Liver (tissue), 8 donors: ENCODE measurements at regions not wholly inside any gene's neighbourhood (a gene's known extent, or its start where the extent isn't known, plus 50 kb on each side); places are given as distances from the start of the nearest gene placed in this dataset.

Experiments
- DNase-seq: peaks from one replicate; pipeline ENCODE4 v3.0.0-alpha.2; 2017; ENCODE audit warnings: low spot score
- H3K27ac ChIP-seq, 2 donors: one replicate each; pipeline ENCODE4 v1.7.0; 2013; ENCODE audit warnings: inconsistent platforms in 2 of 2, low read length in 2 of 2, control low read depth in 1 of 2, low read depth in 1 of 2, mild to moderate bottlenecking in 1 of 2
- H3K27me3 ChIP-seq, 4 donors: one replicate each; pipeline versions ENCODE4 v1.6.1 to v1.7.0; 2013; ENCODE audit warnings: low read length in 3 of 4, inconsistent platforms in 1 of 4, mild to moderate bottlenecking in 1 of 4, moderate library complexity in 1 of 4; ENCODE audit not compliant: control insufficient read depth in 4 of 4, insufficient read depth in 4 of 4
- H3K36me3 ChIP-seq, 4 donors: one replicate each; pipeline versions ENCODE4 v1.6.1 to v1.7.0; 2013; ENCODE audit warnings: low read length in 3 of 4, mild to moderate bottlenecking in 3 of 4, low read depth in 1 of 4, moderate library complexity in 1 of 4; ENCODE audit not compliant: control insufficient read depth in 4 of 4, insufficient read depth in 3 of 4
- H3K4me1 ChIP-seq, 4 donors: one replicate each; pipeline versions ENCODE4 v1.6.1 to v1.7.0; 2013; ENCODE audit warnings: low read length in 3 of 4, mild to moderate bottlenecking in 3 of 4, moderate library complexity in 1 of 4; ENCODE audit not compliant: control insufficient read depth in 4 of 4, insufficient read depth in 4 of 4
- H3K4me3 ChIP-seq, 3 donors: one replicate each; pipeline versions ENCODE4 v1.6.1 to v1.7.0; 2013; ENCODE audit warnings: low read length in 3 of 3, control low read depth in 1 of 3, low read depth in 1 of 3, mild to moderate bottlenecking in 1 of 3
- H3K9ac ChIP-seq, 2 donors: one replicate each; pipeline ENCODE4 v1.7.0; 2013; ENCODE audit warnings: low read length in 2 of 2, mild to moderate bottlenecking in 2 of 2, moderate library complexity in 2 of 2, control low read depth in 1 of 2, low read depth in 1 of 2
- H3K9me3 ChIP-seq, 4 donors: one replicate each; pipeline versions ENCODE4 v1.6.1 to v1.7.0; 2013; ENCODE audit warnings: low read length in 3 of 4; ENCODE audit not compliant: control insufficient read depth in 4 of 4
- EGR1 ChIP-seq, 2 donors: IDR thresholded peaks; 2 replicates each; pipeline ENCODE4 v1.6.1; 2016 to 2018; ENCODE audit warnings: antibody characterized with exemption in 2 of 2, low read depth in 2 of 2
- FOXA1 ChIP-seq: IDR thresholded peaks from 2 replicates; pipeline ENCODE4 v1.6.1; 2016; ENCODE audit warnings: antibody characterized with exemption
- FOXA2 ChIP-seq: IDR thresholded peaks from 2 replicates; pipeline ENCODE4 v1.6.1; 2016; ENCODE audit warnings: antibody characterized with exemption
- GABPA ChIP-seq, 2 donors: IDR thresholded peaks in 1 of 2; conservative IDR thresholded peaks in 1 of 2; 2 replicates each; pipeline ENCODE4 v1.6.1; 2016; ENCODE audit warnings: antibody characterized with exemption in 2 of 2, mild to moderate bottlenecking in 1 of 2, moderate library complexity in 1 of 2
- HNF4A ChIP-seq, 2 donors: conservative IDR thresholded peaks; 2 replicates each; pipeline ENCODE4 v1.6.1; 2016; ENCODE audit warnings: antibody characterized with exemption in 2 of 2, mild to moderate bottlenecking in 2 of 2
- HNF4G ChIP-seq: IDR thresholded peaks from 2 replicates; pipeline ENCODE4 v1.6.1; 2016; ENCODE audit warnings: antibody characterized with exemption
- JUND ChIP-seq, 2 donors: IDR thresholded peaks; 2 replicates each; pipeline ENCODE4 v1.6.1; 2016; ENCODE audit warnings: antibody characterized with exemption in 2 of 2
- RAD21 ChIP-seq, 2 donors: IDR thresholded peaks; 2 replicates each; pipeline ENCODE4 v1.6.1; 2016; ENCODE audit warnings: antibody characterized with exemption in 2 of 2, mild to moderate bottlenecking in 2 of 2
- RXRA ChIP-seq, 2 donors: IDR thresholded peaks; 2 replicates each; pipeline ENCODE4 v1.6.1; 2017 to 2018; ENCODE audit warnings: antibody characterized with exemption in 2 of 2, mild to moderate bottlenecking in 1 of 2
- SP1 ChIP-seq: IDR thresholded peaks from 2 replicates; pipeline ENCODE4 v1.6.1; 2018; ENCODE audit warnings: antibody characterized with exemption, mild to moderate bottlenecking
- TAF1 ChIP-seq: conservative IDR thresholded peaks from 2 replicates; pipeline ENCODE4 v1.6.1; 2016; ENCODE audit warnings: antibody characterized with exemption, mild to moderate bottlenecking
- YY1 ChIP-seq: IDR thresholded peaks from 2 replicates; pipeline ENCODE4 v1.6.1; 2016; ENCODE audit warnings: antibody characterized with exemption, mild to moderate bottlenecking
- WGBS: extraction: QIAGEN DNeasy Blood & Tissue Kit; methylation state at CpG from one replicate; pipeline ENCODE4 v1.1.7; 2013; 5-methylcytosine and 5-hydroxymethylcytosine counted together
- TF ChIP-seq, protein P1 (sequence below): IDR thresholded peaks from 2 replicates; pipeline ENCODE4 v1.6.1; 2016; ENCODE audit warnings: antibody characterized with exemption
- TF ChIP-seq, protein P2 (sequence below): IDR thresholded peaks from 2 replicates; pipeline ENCODE4 v1.6.1; 2016; ENCODE audit warnings: antibody characterized with exemption
- TF ChIP-seq, protein P3 (sequence below): IDR thresholded peaks from 2 replicates; pipeline ENCODE4 v1.6.1; 2016; ENCODE audit warnings: antibody characterized with exemption, mild to moderate bottlenecking
- TF ChIP-seq, protein P4 (sequence below): fragments of 150-350 bp; IDR thresholded peaks from 2 replicates; pipeline ENCODE4 v1.5.1; 2017; ENCODE audit warnings: improper control_type of control experiment, low read depth, low read length; ENCODE audit not compliant: missing input control
- TF ChIP-seq, protein P5 (sequence below): IDR thresholded peaks from 2 replicates; pipeline ENCODE4 v1.6.1; 2016; ENCODE audit warnings: antibody characterized with exemption
- donor health status: healthy.
- donor health status: healthy.
- donor health status: healthy.
- donor health status: healthy.
- donor health status: healthy.

DNA sequence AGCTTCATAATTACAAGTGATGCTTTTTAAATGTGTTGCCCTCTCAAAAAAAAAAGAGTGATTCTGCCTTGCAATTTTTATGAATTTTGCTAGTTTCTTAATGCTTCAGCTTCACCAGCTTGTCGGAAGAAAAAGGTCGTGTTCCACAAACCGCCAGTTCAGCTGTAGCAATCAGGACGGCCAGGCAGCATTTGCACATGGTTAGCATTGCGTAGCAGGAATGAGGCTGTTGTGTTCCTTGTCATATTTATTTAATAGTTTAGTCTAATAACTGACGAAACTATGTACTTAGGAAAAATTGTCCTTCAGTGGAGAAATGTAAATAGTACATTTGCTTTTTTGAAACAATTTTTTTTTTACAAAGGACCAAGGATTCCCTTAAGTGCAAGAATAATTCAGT lies 64.9 kb upstream of the SELENOK start:
- no peak for DNase-seq
- Histone ChIP-seq H3K27ac (no peak overlapping the region), H3K9me3 (no peaks in the 10 kb centered on the region), H3K27me3 (no peaks in the 10 kb centered on the region), H3K9ac (no peak overlapping the region), H3K4me1 (no peaks in the 10 kb centered on the region), H3K36me3 (no peaks in the 10 kb centered on the region), H3K4me3 (no peak overlapping the region)
- 83% methylated on average over 6 of the region's 6 CpGs for WGBS
- TF ChIP-seq, protein P1, sequence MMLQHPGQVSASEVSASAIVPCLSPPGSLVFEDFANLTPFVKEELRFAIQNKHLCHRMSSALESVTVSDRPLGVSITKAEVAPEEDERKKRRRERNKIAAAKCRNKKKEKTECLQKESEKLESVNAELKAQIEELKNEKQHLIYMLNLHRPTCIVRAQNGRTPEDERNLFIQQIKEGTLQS = no peak
- TF ChIP-seq JUND (IDR thresholded peaks at IDR 0.05) = no peak
- no peak for TF ChIP-seq GABPA (IDR thresholded peaks at IDR 0.05 in 1 of 2, conservative IDR thresholded peaks at IDR 0.05 in 1 of 2)
- TF ChIP-seq YY1 = no peak

DNA sequence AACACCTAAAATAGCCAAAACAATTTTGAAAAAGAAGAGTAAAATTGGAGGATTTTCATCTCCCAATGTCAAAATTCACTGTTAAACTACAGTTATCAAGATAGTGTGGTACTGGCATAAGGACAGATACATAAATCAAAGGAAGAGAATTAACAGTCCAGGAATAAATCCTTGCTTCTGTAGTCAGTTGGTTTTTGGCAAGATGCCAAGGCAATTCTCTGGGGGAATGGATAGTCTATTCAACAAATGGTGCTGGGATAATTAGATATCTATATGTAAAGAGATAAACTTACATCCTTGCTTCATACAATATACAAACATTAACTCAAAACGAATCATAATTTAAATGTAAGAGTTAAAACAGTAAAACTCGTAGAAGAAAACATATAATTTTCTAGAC lies 57.9 kb upstream of the SELENOK start:
- peaks cover 3 to 14% (median 4%) of the 10 kb centered on the region in 4 donors for H3K9me3 ChIP-seq
- H3K4me1 ChIP-seq = no peaks in the 10 kb centered on the region
- TF ChIP-seq RAD21 (IDR thresholded peaks at IDR 0.05) (no peak), JUND (IDR thresholded peaks at IDR 0.05) (no peak), TAF1 (no peak), EGR1 (IDR thresholded peaks at IDR 0.05; ENCODE audit: low read depth in 2 of 2) (no peak), SP1 (no peak), HNF4G (no peak), HNF4A (conservative IDR thresholded peaks at IDR 0.05) (no peak), FOXA1 (no peak), YY1 (no peak), FOXA2 (no peak), RXRA (IDR thresholded peaks at IDR 0.05) (no peak), GABPA (IDR thresholded peaks at IDR 0.05 in 1 of 2, conservative IDR thresholded peaks at IDR 0.05 in 1 of 2) (no peak)
- TF ChIP-seq, protein P2, sequence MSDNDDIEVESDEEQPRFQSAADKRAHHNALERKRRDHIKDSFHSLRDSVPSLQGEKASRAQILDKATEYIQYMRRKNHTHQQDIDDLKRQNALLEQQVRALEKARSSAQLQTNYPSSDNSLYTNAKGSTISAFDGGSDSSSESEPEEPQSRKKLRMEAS = no peak
- TF ChIP-seq, protein P3, sequence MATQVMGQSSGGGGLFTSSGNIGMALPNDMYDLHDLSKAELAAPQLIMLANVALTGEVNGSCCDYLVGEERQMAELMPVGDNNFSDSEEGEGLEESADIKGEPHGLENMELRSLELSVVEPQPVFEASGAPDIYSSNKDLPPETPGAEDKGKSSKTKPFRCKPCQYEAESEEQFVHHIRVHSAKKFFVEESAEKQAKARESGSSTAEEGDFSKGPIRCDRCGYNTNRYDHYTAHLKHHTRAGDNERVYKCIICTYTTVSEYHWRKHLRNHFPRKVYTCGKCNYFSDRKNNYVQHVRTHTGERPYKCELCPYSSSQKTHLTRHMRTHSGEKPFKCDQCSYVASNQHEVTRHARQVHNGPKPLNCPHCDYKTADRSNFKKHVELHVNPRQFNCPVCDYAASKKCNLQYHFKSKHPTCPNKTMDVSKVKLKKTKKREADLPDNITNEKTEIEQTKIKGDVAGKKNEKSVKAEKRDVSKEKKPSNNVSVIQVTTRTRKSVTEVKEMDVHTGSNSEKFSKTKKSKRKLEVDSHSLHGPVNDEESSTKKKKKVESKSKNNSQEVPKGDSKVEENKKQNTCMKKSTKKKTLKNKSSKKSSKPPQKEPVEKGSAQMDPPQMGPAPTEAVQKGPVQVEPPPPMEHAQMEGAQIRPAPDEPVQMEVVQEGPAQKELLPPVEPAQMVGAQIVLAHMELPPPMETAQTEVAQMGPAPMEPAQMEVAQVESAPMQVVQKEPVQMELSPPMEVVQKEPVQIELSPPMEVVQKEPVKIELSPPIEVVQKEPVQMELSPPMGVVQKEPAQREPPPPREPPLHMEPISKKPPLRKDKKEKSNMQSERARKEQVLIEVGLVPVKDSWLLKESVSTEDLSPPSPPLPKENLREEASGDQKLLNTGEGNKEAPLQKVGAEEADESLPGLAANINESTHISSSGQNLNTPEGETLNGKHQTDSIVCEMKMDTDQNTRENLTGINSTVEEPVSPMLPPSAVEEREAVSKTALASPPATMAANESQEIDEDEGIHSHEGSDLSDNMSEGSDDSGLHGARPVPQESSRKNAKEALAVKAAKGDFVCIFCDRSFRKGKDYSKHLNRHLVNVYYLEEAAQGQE = no peak
- TF ChIP-seq, protein P1 = no peak
- TF ChIP-seq, protein P4, sequence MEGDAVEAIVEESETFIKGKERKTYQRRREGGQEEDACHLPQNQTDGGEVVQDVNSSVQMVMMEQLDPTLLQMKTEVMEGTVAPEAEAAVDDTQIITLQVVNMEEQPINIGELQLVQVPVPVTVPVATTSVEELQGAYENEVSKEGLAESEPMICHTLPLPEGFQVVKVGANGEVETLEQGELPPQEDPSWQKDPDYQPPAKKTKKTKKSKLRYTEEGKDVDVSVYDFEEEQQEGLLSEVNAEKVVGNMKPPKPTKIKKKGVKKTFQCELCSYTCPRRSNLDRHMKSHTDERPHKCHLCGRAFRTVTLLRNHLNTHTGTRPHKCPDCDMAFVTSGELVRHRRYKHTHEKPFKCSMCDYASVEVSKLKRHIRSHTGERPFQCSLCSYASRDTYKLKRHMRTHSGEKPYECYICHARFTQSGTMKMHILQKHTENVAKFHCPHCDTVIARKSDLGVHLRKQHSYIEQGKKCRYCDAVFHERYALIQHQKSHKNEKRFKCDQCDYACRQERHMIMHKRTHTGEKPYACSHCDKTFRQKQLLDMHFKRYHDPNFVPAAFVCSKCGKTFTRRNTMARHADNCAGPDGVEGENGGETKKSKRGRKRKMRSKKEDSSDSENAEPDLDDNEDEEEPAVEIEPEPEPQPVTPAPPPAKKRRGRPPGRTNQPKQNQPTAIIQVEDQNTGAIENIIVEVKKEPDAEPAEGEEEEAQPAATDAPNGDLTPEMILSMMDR = no peak
- TF ChIP-seq, protein P5, sequence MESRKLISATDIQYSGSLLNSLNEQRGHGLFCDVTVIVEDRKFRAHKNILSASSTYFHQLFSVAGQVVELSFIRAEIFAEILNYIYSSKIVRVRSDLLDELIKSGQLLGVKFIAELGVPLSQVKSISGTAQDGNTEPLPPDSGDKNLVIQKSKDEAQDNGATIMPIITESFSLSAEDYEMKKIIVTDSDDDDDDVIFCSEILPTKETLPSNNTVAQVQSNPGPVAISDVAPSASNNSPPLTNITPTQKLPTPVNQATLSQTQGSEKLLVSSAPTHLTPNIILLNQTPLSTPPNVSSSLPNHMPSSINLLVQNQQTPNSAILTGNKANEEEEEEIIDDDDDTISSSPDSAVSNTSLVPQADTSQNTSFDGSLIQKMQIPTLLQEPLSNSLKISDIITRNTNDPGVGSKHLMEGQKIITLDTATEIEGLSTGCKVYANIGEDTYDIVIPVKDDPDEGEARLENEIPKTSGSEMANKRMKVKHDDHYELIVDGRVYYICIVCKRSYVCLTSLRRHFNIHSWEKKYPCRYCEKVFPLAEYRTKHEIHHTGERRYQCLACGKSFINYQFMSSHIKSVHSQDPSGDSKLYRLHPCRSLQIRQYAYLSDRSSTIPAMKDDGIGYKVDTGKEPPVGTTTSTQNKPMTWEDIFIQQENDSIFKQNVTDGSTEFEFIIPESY = no peak
- H3K27ac ChIP-seq = no peak overlapping the region
- no peaks in the 10 kb centered on the region for H3K36me3 ChIP-seq
- no peak overlapping the region for H3K9ac ChIP-seq
- WGBS = 49% methylated on average over 2 of the region's 2 CpGs
- no peak overlapping the region for H3K4me3 ChIP-seq
- no peak for DNase-seq
- H3K27me3 ChIP-seq = peaks cover 0 to 3% (median 0%) of the 10 kb centered on the region in 4 donors
